ENCODE measurements at regions not wholly inside any gene's neighbourhood (a gene's known extent, or its start where the extent isn't known, plus 50 kb on each side); places are given as distances from the start of the nearest gene placed in this dataset.
A peak's percentile ranks its signal among the peaks of the same experiment; 100 is the strongest.

DNA sequence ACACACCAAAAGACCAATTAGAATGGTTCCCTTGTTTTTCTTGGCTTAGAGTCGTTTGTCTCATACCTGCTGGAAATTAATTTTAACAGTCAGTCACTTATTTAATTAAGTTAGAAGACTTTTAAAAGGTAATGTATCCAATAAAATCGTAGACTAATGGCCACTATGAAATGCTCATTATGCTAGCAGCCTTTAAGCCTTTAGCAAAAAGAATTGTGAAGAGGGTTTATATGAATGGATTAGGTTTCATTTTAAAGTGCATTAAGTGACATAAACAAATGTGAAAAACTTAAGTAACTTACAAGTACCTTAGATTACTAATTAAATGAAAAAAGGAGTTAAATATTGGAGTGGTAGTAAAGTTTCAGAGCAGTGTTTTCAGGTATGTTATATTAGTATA lies 139.6 kb downstream of the RXFP2 start:
- no peak for DNase-seq (ENCODE audit: low read depth)
- no peak for TF ChIP-seq CTCF (IDR thresholded peaks at IDR 0.05; ENCODE audit: control insufficient read depth, insufficient read depth, low read depth, low read length, missing control alignments)
- H3K4me3 ChIP-seq (ENCODE audit: control insufficient read depth, low read depth, low read length), result no peak overlapping the region

GRCh38 chr13:31880851-31881494 lies 141.6 kb downstream of the RXFP2 start:
- no peak overlapping the region for H3K4me3 ChIP-seq (ENCODE audit: control insufficient read depth, low read depth, low read length)

DNA sequence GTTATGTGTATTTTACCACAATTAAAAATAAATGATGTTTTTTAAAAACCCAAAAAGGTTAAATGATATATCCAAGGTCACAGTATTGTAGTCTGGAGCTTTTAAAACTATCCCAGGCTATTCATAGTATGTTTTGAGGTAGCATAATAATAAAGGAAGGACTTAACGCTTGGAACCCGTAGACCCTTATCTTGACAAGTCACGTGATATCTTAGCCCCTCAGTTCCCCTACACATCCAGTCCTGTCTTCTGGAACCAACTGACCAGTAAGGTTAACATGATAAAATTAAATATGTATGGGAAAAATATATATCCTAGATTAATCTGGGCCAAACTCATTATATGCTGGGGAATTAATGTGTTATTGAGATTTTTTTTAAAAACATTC lies 142.2 kb downstream of the RXFP2 start:
- no peak for DNase-seq (ENCODE audit: low read depth)
- TF ChIP-seq CTCF (IDR thresholded peaks at IDR 0.05; ENCODE audit: control insufficient read depth, insufficient read depth, low read depth, low read length, missing control alignments), result no peak
- no peak overlapping the region for H3K4me3 ChIP-seq (ENCODE audit: control insufficient read depth, low read depth, low read length)

More at GRCh38 chr13:31880851-31881494, 141.6 kb downstream of the RXFP2 start:
- DNase-seq (ENCODE audit: low read depth), result no peak
- TF ChIP-seq CTCF (IDR thresholded peaks at IDR 0.05; ENCODE audit: control insufficient read depth, insufficient read depth, low read depth, low read length, missing control alignments), result no peak

DNA sequence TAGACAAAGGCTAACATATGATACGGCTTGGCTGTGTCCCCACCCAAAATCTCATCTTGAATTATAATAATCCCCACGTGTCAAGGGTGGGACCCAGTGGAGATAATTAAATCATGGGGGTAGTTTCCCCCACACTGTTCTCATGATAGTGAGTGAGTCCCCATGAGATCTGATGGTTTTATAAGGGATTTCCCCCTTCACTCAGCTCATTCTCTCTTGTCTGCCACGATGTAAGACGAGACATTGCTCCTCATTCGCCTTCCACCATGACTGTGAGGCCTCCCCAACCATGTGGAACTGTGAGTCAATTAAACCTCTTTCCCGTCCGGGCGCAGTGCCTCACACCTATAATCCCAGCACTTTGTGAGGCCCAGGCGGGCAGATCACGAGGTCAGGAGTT lies 143.5 kb downstream of the RXFP2 start:
- no peak for TF ChIP-seq CTCF (IDR thresholded peaks at IDR 0.05; ENCODE audit: control insufficient read depth, insufficient read depth, low read depth, low read length, missing control alignments)
- no peak for DNase-seq (ENCODE audit: low read depth)
- H3K4me3 ChIP-seq (ENCODE audit: control insufficient read depth, low read depth, low read length), result no peak overlapping the region

DNA sequence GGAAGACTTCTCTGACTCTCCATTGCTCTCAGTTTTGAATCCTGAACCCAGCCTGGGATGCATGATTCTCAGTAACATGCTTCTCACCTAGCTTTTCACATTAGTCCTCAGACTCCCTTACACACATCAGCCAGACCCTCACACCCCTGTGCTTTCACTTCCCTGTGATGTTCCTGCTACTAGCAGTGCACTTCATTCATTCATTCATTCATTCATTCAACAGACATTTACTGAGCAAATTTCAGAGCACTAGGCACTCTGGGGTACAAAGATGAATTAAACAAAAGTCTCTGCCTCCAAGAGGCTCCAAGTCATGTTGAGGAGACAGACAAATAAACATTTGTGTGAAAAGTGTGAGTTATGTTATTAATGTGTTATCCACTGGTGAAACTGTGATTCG lies 145.2 kb downstream of the RXFP2 start:
- no peak for DNase-seq (ENCODE audit: low read depth)
- no peak overlapping the region for H3K4me3 ChIP-seq (ENCODE audit: control insufficient read depth, low read depth, low read length)
- TF ChIP-seq CTCF (IDR thresholded peaks at IDR 0.05; ENCODE audit: control insufficient read depth, insufficient read depth, low read depth, low read length, missing control alignments), result no peak

- DNase-seq (ENCODE audit: low read depth), result no peak
- TF ChIP-seq CTCF (IDR thresholded peaks at IDR 0.05; ENCODE audit: control insufficient read depth, insufficient read depth, low read depth, low read length, missing control alignments), result no peak
- no peak overlapping the region for H3K4me3 ChIP-seq (ENCODE audit: control insufficient read depth, low read depth, low read length)
These were observed 145.6 kb upstream of the FRY start for GRCh38 chr13:31885994-31886393.

- TF ChIP-seq CTCF (IDR thresholded peaks at IDR 0.05; ENCODE audit: control insufficient read depth, insufficient read depth, low read depth, low read length, missing control alignments), result no peak
- no peak overlapping the region for H3K4me3 ChIP-seq (ENCODE audit: control insufficient read depth, low read depth, low read length)
- peak; percentile 92 for DNase-seq (ENCODE audit: low read depth)
These were observed 144.3 kb upstream of the FRY start for GRCh38 chr13:31887286-31887685.

Data from AG09309 (cell line).